ENCODE measurements at regions not wholly inside any gene's neighbourhood (a gene's known extent, or its start where the extent isn't known, plus 50 kb on each side); places are given as distances from the start of the nearest gene placed in this dataset.

- no peak for DNase-seq (ENCODE audit: low read depth in 2 of 2)
These were observed 352.2 kb downstream of the IDS start for GRCh38 chrX:149152941-149153340.

- DNase-seq (ENCODE audit: low read depth in 2 of 2), result no peak
These were observed 353.0 kb downstream of the IDS start for GRCh38 chrX:149151805-149152757.

- no peak for DNase-seq (ENCODE audit: low read depth in 2 of 2)
These were observed 359.2 kb downstream of the IDS start for GRCh38 chrX:149145845-149146285.

DNA sequence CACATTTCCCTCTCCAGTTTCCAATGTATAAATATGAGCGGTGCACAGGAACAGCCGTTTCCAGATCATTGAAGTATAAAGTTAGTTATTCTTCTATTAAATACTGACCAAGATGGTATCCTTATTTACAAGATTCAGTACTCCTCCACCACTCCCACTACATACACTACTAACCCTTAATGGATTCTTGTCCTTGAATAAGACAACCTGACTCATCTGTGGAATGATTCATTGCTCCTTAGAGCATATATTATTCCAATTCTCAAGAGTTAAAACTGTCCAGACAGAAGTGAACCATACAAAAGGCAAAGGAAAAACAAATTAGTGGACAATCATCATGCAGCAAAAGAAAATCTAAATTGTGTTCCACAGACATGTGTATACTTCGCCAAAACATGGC is 373.3 kb downstream of the IDS start:
- no peak for DNase-seq (ENCODE audit: low read depth in 2 of 2)

- DNase-seq (ENCODE audit: low read depth in 2 of 2), result peak; percentile 3 to 14
These were observed 375.3 kb downstream of the IDS start for GRCh38 chrX:149129767-149130166.

DNA sequence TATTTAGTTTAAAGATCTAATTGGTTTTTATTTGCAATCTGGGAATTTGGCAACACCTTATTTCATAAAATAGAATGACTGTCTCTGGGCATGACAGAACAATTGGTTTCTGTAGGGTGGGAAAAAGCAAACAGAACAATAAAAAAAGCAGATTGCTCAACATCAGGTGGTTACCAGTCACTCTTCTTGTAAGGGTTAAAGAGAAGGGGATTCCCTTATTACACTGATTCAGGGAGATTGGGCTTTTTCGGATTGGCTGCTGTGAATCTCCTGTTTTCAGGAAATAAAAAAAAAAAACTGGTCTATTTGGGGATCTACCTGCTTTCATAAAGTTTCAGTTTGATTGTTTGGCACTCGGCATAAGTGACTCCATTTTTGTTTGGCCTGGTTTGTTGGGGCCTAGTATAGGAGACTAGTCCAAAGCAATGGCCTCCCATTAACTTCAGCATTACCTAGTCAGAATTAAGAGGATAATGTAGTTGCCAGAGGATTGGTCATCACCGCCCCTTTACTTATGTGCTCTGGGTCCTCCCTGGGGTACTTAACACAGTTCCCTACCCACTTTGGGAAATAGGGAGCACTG is 380.5 kb downstream of the IDS start:
- DNase-seq (ENCODE audit: low read depth in 2 of 2), result no peak

GRCh38 chrX:149121206-149121920 is 383.7 kb downstream of the IDS start:
- no peak for DNase-seq (ENCODE audit: low read depth in 2 of 2)

- no peak for DNase-seq (ENCODE audit: low read depth in 2 of 2)
These were observed 384.6 kb downstream of the IDS start for GRCh38 chrX:149120459-149120858.

DNA sequence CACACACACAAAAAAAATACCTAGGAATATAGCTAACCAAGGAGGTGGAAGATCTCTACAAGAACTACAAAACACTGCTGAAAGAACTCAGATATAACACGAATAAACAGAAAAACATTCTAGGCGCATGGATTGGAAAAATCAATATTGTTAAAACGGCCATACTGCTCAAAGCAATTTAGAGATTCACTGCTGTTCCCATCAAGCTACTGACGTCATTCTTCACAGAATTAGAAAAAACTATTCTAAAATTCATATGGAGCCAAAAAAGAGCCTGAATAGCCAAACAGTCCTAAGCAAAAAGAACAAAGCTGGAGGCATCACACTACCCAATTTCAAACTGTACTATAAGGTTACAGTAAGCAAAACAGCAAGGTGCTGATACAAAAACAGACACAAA is 390.2 kb downstream of the IDS start:
- DNase-seq (ENCODE audit: low read depth in 2 of 2), result no peak

DNA sequence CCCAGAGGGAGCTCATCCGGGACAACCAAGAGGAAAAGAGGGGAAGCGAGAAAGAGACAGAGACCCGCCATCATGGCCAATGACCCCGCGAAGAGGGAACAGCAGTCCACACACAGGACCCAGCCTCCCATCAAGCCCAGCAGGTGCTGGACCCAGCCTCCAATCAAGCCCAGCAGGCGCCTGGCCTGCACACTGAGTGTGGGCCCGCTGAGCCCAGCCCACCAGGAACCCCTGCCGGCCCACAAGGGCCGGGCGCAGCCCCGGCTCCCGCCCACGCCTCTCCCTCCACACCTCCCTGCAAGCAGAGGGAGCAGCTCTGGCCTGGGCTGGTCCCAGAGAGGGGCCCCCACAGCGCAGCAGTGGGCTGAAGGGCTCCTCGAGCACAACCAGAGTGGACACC is 391.1 kb downstream of the IDS start:
- DNase-seq (ENCODE audit: low read depth in 2 of 2), result no peak

GRCh38 chrX:149097786-149098185 is 407.3 kb downstream of the IDS start:
- no peak for DNase-seq (ENCODE audit: low read depth in 2 of 2)

GRCh38 chrX:149092179-149092578 is 412.9 kb downstream of the IDS start:
- DNase-seq (ENCODE audit: low read depth in 2 of 2), result no peak

- no peak for DNase-seq (ENCODE audit: low read depth in 2 of 2)
These were observed 425.2 kb downstream of the IDS start for GRCh38 chrX:149079805-149080406.

- no peak for DNase-seq (ENCODE audit: low read depth in 2 of 2)
These were observed 430.7 kb downstream of the IDS start for GRCh38 chrX:149074398-149074797.

- no peak for DNase-seq (ENCODE audit: low read depth in 2 of 2)
These were observed 431.6 kb downstream of the IDS start for GRCh38 chrX:149073479-149073878.

DNA sequence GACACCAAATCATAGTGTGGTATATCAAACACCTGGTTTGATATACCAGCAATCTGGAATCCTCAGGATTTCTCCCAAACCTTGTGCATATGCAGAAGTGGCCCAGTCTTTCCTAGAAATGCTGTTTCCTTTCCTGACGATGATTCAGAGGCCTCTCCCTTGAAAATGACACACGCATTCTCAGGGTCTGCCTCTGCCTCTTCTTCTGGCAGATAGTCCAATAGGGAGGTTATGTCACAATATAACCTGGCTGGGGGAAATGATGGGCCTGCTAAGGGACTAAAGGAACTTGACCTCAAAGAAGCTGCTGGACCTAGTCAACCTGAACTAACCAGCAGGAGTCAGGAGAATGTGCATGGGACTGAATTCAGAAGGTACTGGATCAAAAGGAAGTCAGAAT is 435.2 kb downstream of the IDS start:
- DNase-seq (ENCODE audit: low read depth in 2 of 2), result no peak

- no peak for DNase-seq (ENCODE audit: low read depth in 2 of 2)
These were observed 444.2 kb downstream of the IDS start for GRCh38 chrX:149060921-149061320.
